HCT116 (cell line): ENCODE measurements at regions not wholly inside any gene's neighbourhood (a gene's known extent, or its start where the extent isn't known, plus 50 kb on each side); places are given as distances from the start of the nearest gene placed in this dataset.

Source experiments
- ATAC-seq: fragments of 200-7000 bp; cut with Tn5 transposase; 2 replicates; pipeline ENCODE4 v1.9.1; 2020; ENCODE audit warnings: mild to moderate bottlenecking, moderate library complexity
- BruUV-seq: library from RNA; stranded (reverse); fragments of 400-500 nt; replicated peaks from 2 replicates; lab custom pipeline; 2021; lab: Mats Ljungman, UMichigan
- CTCF ChIA-PET: fragments of 300-600 bp; sonication (Branson Sonifier 250); formaldehyde crosslinking; loops from one replicate; lab custom pipeline; 2021; ENCODE audit warnings: antibody characterized with exemption; lab: Charles Lee
- POLR2A ChIA-PET: fragments of 300-600, 350-600 bp; sonication (Branson Sonifier 250); formaldehyde crosslinking; loops from one replicate; lab custom pipeline; 2021; ENCODE audit warnings: antibody characterized with exemption; lab: Charles Lee
- RAD21 ChIA-PET, 2 experiments: fragments of 300-600 bp; sonication (Branson Sonifier 250); formaldehyde crosslinking; loops; one replicate each; lab custom pipeline; 2023; ENCODE audit warnings: low total read pairs in 2 of 2; ENCODE audit not compliant: uncharacterized antibody in 2 of 2, unreplicated experiment in 2 of 2, low non-redundant PET in 1 of 2; lab: Charles Lee
- DNase-seq: peaks from one replicate; pipeline ENCODE4 v3.0.0-alpha.2; 2010; ENCODE audit warnings: low read depth, low spot score
- H2AFZ ChIP-seq: fragments of 200-600 bp; shearing (Covaris generic), sonication (generic); 2 replicates; pipeline ENCODE4 v1.6.1; 2017; ENCODE audit warnings: low read depth, mixed run types, mixed read lengths, antibody characterized with exemption, low read length; ENCODE audit not compliant: poor library complexity, severe bottlenecking
- H3K27ac ChIP-seq: 2 replicates; pipeline ENCODE4 v1.5.1; 2012; ENCODE audit warnings: low read depth, low read length
- H3K27me3 ChIP-seq: fragments of 200-600 bp; sonication (generic); 2 replicates; pipeline ENCODE4 v1.6.1; 2016; ENCODE audit warnings: mixed run types, low read length, mixed read lengths; ENCODE audit not compliant: insufficient read depth
- H3K36me3 ChIP-seq, 2 experiments: fragments of 200-500 bp in 1 of 2; fragments of 200-600 bp in 1 of 2; sonication (Bioruptor generic) in 1 of 2; sonication (generic) in 1 of 2; 2 replicates each; pipeline versions ENCODE4 v1.5.1 to v1.6.1; 2014 to 2016; ENCODE audit warnings: low read length in 2 of 2, inconsistent platforms in 1 of 2, mixed read lengths in 1 of 2, mixed run types in 1 of 2; ENCODE audit not compliant: insufficient read depth in 2 of 2, control insufficient read depth in 1 of 2
- H3K4me1 ChIP-seq, 2 experiments: fragments of 200-600 bp in 1 of 2; sonication (generic) in 1 of 2; 2 replicates each; pipeline versions ENCODE4 v1.5.1 to v1.6.1; 2012 to 2017; ENCODE audit warnings: low read length in 2 of 2, inconsistent platforms in 1 of 2, mild to moderate bottlenecking in 1 of 2, mixed read lengths in 1 of 2, mixed run types in 1 of 2, moderate library complexity in 1 of 2; ENCODE audit not compliant: insufficient read depth in 2 of 2, control insufficient read depth in 1 of 2
- H3K4me2 ChIP-seq: fragments of 200-600 bp; sonication (generic); 2 replicates; pipeline ENCODE4 v1.6.1; 2017; ENCODE audit warnings: mixed run types, low read length, mixed read lengths
- H3K4me3 ChIP-seq, 2 experiments: fragments of 200-600 bp in 1 of 2; sonication (generic) in 1 of 2; replicated peaks in 1 of 2; 2 replicates each; pipeline ENCODE4 v1.5.1; 2011 to 2016; ENCODE audit warnings: low read length in 2 of 2, control low read depth in 1 of 2, low read depth in 1 of 2, mild to moderate bottlenecking in 1 of 2, mixed read lengths in 1 of 2, mixed run types in 1 of 2
- H3K79me2 ChIP-seq: fragments of 200-600 bp; sonication (generic); 2 replicates; pipeline ENCODE4 v1.6.1; 2017; ENCODE audit warnings: mild to moderate bottlenecking, mixed run types, low read length, moderate library complexity, mixed read lengths; ENCODE audit not compliant: insufficient read depth
- H3K9ac ChIP-seq: fragments of 200-600 bp; sonication (generic); 2 replicates; pipeline ENCODE4 v1.6.1; 2016; ENCODE audit warnings: low read length, mixed read lengths
- H3K9me2 ChIP-seq: fragments of 200-600 bp; sonication (generic), shearing (Covaris generic); 2 replicates; pipeline ENCODE4 v1.6.1; 2017; ENCODE audit warnings: mixed run types, mild to moderate bottlenecking, moderate library complexity; ENCODE audit not compliant: insufficient read depth
- H3K9me3 ChIP-seq, 2 experiments: fragments of 200-500 bp in 1 of 2; fragments of 200-600 bp in 1 of 2; sonication (Bioruptor generic) in 1 of 2; sonication (generic) in 1 of 2; 2 replicates each; pipeline ENCODE4 v1.6.1; 2014 to 2017; ENCODE audit warnings: low read length in 2 of 2, mixed read lengths in 2 of 2, inconsistent platforms in 1 of 2, low read depth in 1 of 2, mild to moderate bottlenecking in 1 of 2, mixed run types in 1 of 2, moderate library complexity in 1 of 2; ENCODE audit not compliant: control insufficient read depth in 1 of 2, insufficient read depth in 1 of 2
- H4K20me1 ChIP-seq: fragments of 200-600 bp; sonication (generic), shearing (Covaris generic); 2 replicates; pipeline ENCODE4 v1.6.1; 2017; ENCODE audit warnings: mixed run types, mild to moderate bottlenecking, moderate library complexity; ENCODE audit not compliant: insufficient read depth
- CBX3 ChIP-seq: IDR thresholded peaks from 2 replicates; pipeline ENCODE4 v1.6.1; 2012; ENCODE audit warnings: low read depth
- FOSL1 ChIP-seq: IDR thresholded peaks from 2 replicates; pipeline ENCODE4 v1.6.1; 2012; ENCODE audit warnings: low read depth
- POLR2AphosphoS5 ChIP-seq: IDR thresholded peaks from 2 replicates; pipeline ENCODE4 v1.6.1; 2011; ENCODE audit warnings: mild to moderate bottlenecking, low read depth, low read length, moderate library complexity
- RAD21 ChIP-seq: IDR thresholded peaks from 2 replicates; pipeline ENCODE4 v1.6.1; 2012; ENCODE audit warnings: low read depth, mild to moderate bottlenecking
- TCF7L2 ChIP-seq: IDR thresholded peaks from 2 replicates; pipeline ENCODE4 v1.7.0; 2011; ENCODE audit warnings: borderline replicate concordance, inconsistent platforms; ENCODE audit not compliant: insufficient read depth, insufficient read length; ENCODE audit errors: extremely low read depth
- ZFX ChIP-seq: fragments of 450-650 bp; IDR thresholded peaks from 2 replicates; pipeline ENCODE4 v1.6.1; 2017
- ZNF274 ChIP-seq: fragments of 200-500 bp; sonication (Bioruptor generic); IDR thresholded peaks from 2 replicates; pipeline ENCODE4 v1.6.1; 2014; ENCODE audit warnings: mild to moderate bottlenecking, low read depth, low read length, inconsistent platforms
- intact Hi-C: fragments of 100-400 bp; cut with micrococcal nuclease; formaldehyde crosslinking; loops from 2 replicates; pipeline ENCODE4 v1.10.0; 2022

DNA sequence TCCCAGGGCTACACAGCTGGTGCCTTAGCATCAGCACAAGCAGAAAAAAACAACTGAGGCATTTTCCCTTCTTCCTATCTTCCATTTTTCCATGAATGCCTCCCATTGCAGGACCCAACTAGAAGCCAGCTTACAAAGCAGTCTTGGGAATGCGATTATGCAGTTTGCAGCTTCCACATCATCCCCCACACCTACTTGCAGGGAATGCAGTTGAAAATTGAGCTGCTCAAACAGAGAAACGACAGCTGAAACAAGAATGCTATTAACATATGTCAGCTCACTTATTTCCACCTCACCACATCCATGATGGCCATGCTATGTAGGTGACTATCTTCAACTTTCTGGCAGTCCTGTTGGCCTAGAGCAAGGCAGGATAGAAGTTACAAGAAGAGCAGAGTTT lies 150.6 kb upstream of the KCTD3 start:
- TF ChIP-seq POLR2AphosphoS5 (no peak), RAD21 (no peak), FOSL1 (no peak), ZFX (no peak), ZNF274 (no peak)
- TF ChIP-seq, all 23 proteins: peak for 0
- ChIA-PET CTCF (no interaction called here), POLR2A (no interaction called here), RAD21 (no interaction called here)
- Histone ChIP-seq H2AFZ (no peak overlapping the region), H3K4me3 (no peak overlapping the region), H3K9me2 (no peaks in the 10 kb centered on the region), H3K9ac (no peak overlapping the region), H3K36me3 (no peaks in the 10 kb centered on the region), H3K9me3 (no peaks in the 10 kb centered on the region), H4K20me1 (no peaks in the 10 kb centered on the region), H3K27me3 (no peaks in the 10 kb centered on the region), H3K27ac (no peak overlapping the region), H3K4me2 (no peak overlapping the region), H3K4me1 (no peaks in the 10 kb centered on the region), H3K79me2 (no peaks in the 10 kb centered on the region)
- ATAC-seq (no peak), DNase-seq (no peak)
- intact Hi-C loops, result no loop called here
- no TSS peak for BruUV-seq

GRCh38 chr1:215417122-215417521 lies 150.0 kb upstream of the KCTD3 start:
- Histone ChIP-seq H4K20me1 (no peaks in the 10 kb centered on the region), H3K4me2 (no peak overlapping the region), H3K9me3 (no peaks in the 10 kb centered on the region), H3K27ac (no peak overlapping the region), H3K4me3 (no peak overlapping the region), H3K9ac (no peak overlapping the region), H3K4me1 (no peaks in the 10 kb centered on the region), H3K36me3 (no peaks in the 10 kb centered on the region), H3K9me2 (no peaks in the 10 kb centered on the region), H3K27me3 (no peaks in the 10 kb centered on the region), H3K79me2 (no peaks in the 10 kb centered on the region), H2AFZ (no peak overlapping the region)
- BruUV-seq, result no TSS peak
- RAD21 ChIA-PET, result no interaction called here
- ATAC-seq (no peak), DNase-seq (no peak)
- CTCF ChIA-PET, result no interaction called here
- intact Hi-C loops, result no loop called here
- POLR2A ChIA-PET, result no interaction called here
- TF ChIP-seq TCF7L2 (no peak), RAD21 (no peak), CBX3 (no peak)
